SK-N-SH (cell line): ENCODE measurements at regions not wholly inside any gene's neighbourhood (a gene's known extent, or its start where the extent isn't known, plus 50 kb on each side); places are given as distances from the start of the nearest gene placed in this dataset.

ENCODE experiments used
- CTCF ChIA-PET: fragments of 300-600, 350-600 bp; formaldehyde crosslinking; extraction: SDS; loops from one replicate; lab custom pipeline; 2021; lab: Yijun Ruan, JAX
- POLR2A ChIA-PET: fragments of 350-600 bp; sonication (Branson Sonifier 250); formaldehyde crosslinking; extraction: SDS; loops from one replicate; lab custom pipeline; 2020; ENCODE audit warnings: antibody characterized with exemption, inconsistent platforms; lab: Yijun Ruan, JAX
- DNase-seq: peaks from one replicate; pipeline ENCODE4 v3.0.0; 2012
- H2AFZ ChIP-seq: fragments of 200-600 bp; sonication (generic); 2 replicates; pipeline ENCODE4 v1.8.1; 2016; ENCODE audit warnings: antibody characterized with exemption, mild to moderate bottlenecking, low read depth
- H3F3A ChIP-seq: fragments of 200-600 bp; sonication (generic); replicated peaks from 2 replicates; pipeline ENCODE3; 2016; ENCODE audit warnings: antibody characterized with exemption, mild to moderate bottlenecking; ENCODE audit not compliant: insufficient read depth
- H3K27ac ChIP-seq, 2 experiments: fragments of 200-500 bp in 1 of 2; fragments of 200-600 bp in 1 of 2; sonication (Bioruptor generic) in 1 of 2; sonication (generic), shearing (Covaris generic) in 1 of 2; 2 replicates each; pipeline versions ENCODE4 v1.5.1 to v1.6.1; 2014 to 2016; ENCODE audit warnings: low read depth in 2 of 2, inconsistent platforms in 1 of 2, low read length in 1 of 2, mild to moderate bottlenecking in 1 of 2, mixed read lengths in 1 of 2
- H3K27me3 ChIP-seq: fragments of 200-600 bp; sonication (generic), shearing (Covaris generic); 2 replicates; pipeline ENCODE4 v1.6.1; 2016; ENCODE audit warnings: mixed run types; ENCODE audit not compliant: insufficient read depth
- H3K36me3 ChIP-seq, 2 experiments: fragments of 200-500 bp in 1 of 2; fragments of 200-600 bp in 1 of 2; sonication (Bioruptor generic) in 1 of 2; sonication (generic) in 1 of 2; replicated peaks in 1 of 2; 2 replicates each; pipeline versions ENCODE3 to v1.5.1; 2014 to 2016; ENCODE audit warnings: low read length in 1 of 2, mild to moderate bottlenecking in 1 of 2; ENCODE audit not compliant: insufficient read depth in 2 of 2, control insufficient read depth in 1 of 2
- H3K4me1 ChIP-seq, 2 experiments: fragments of 200-500 bp in 1 of 2; fragments of 200-600 bp in 1 of 2; sonication (Bioruptor generic) in 1 of 2; sonication (generic), shearing (Covaris generic) in 1 of 2; 2 replicates each; pipeline versions ENCODE4 v1.5.1 to v1.6.1; 2014 to 2016; ENCODE audit warnings: low read depth in 1 of 2, low read length in 1 of 2, mixed run types in 1 of 2; ENCODE audit not compliant: insufficient read depth in 2 of 2, control insufficient read depth in 1 of 2
- H3K4me2 ChIP-seq: fragments of 200-600 bp; sonication (generic), shearing (Covaris generic); 2 replicates; pipeline ENCODE4 v1.6.1; 2017; ENCODE audit warnings: mixed run types
- H3K4me3 ChIP-seq, 2 experiments: fragments of 200-500 bp in 1 of 2; fragments of 200-600 bp in 1 of 2; sonication (Bioruptor generic) in 1 of 2; sonication (generic), shearing (Covaris generic) in 1 of 2; 2 replicates each; pipeline versions ENCODE4 v1.5.1 to v1.8.1; 2014 to 2016; ENCODE audit warnings: low read depth in 2 of 2, inconsistent platforms in 1 of 2, low read length in 1 of 2, mild to moderate bottlenecking in 1 of 2, mixed read lengths in 1 of 2, moderate library complexity in 1 of 2
- H3K79me2 ChIP-seq: fragments of 200-600 bp; sonication (generic); 2 replicates; pipeline ENCODE4 v1.8.1; 2017; ENCODE audit warnings: mild to moderate bottlenecking; ENCODE audit not compliant: insufficient read depth
- H3K9ac ChIP-seq: fragments of 200-600 bp; sonication (generic); 2 replicates; pipeline ENCODE4 v1.6.1; 2017; ENCODE audit warnings: mixed run types
- H3K9me2 ChIP-seq: fragments of 200-600 bp; sonication (generic); 2 replicates; pipeline ENCODE4 v1.6.1; 2017; ENCODE audit warnings: mixed run types
- H3K9me3 ChIP-seq: fragments of 200-600 bp; sonication (generic); 2 replicates; pipeline ENCODE4 v1.6.1; 2017; ENCODE audit warnings: mixed run types, mild to moderate bottlenecking, moderate library complexity
- H4K20me1 ChIP-seq: fragments of 200-600 bp; sonication (generic); 2 replicates; pipeline ENCODE4 v1.6.1; 2017; ENCODE audit warnings: mild to moderate bottlenecking, mixed run types; ENCODE audit not compliant: insufficient read depth
- FOSL2 ChIP-seq: IDR thresholded peaks from 2 replicates; pipeline ENCODE4 v1.4.0; 2012; ENCODE audit warnings: low read depth, mild to moderate bottlenecking, moderate library complexity, borderline replicate concordance
- GATA2 ChIP-seq: sonication (generic); formaldehyde crosslinking; IDR thresholded peaks from 2 replicates; pipeline ENCODE4 v1.5.0; 2020; ENCODE audit warnings: mild to moderate bottlenecking, missing genetic modification reagents
- JUND ChIP-seq: IDR thresholded peaks from 2 replicates; pipeline ENCODE4 v1.4.0; 2012
- NFIC ChIP-seq: IDR thresholded peaks from 2 replicates; pipeline ENCODE4 v1.4.0; 2012; ENCODE audit warnings: borderline replicate concordance
- RAD21 ChIP-seq: IDR thresholded peaks from 2 replicates; pipeline ENCODE4 v1.6.1; 2012; ENCODE audit warnings: mild to moderate bottlenecking, low read length
- RCOR1 ChIP-seq: fragments of 150-350 bp; IDR thresholded peaks from 2 replicates; pipeline ENCODE4 v1.6.1; 2017; ENCODE audit warnings: antibody characterized with exemption, low read length
- RXRA ChIP-seq: IDR thresholded peaks from 2 replicates; pipeline ENCODE4 v1.4.0; 2012; ENCODE audit warnings: low read depth, mild to moderate bottlenecking, borderline replicate concordance
- SIN3A ChIP-seq: IDR thresholded peaks from 2 replicates; pipeline ENCODE4 v1.6.1; 2012; ENCODE audit warnings: low read depth, mild to moderate bottlenecking, low read length, moderate library complexity, borderline replicate concordance
- TAF1 ChIP-seq: IDR thresholded peaks from 2 replicates; pipeline ENCODE4 v1.6.1; 2012; ENCODE audit warnings: low read depth, mild to moderate bottlenecking, low read length, moderate library complexity, borderline replicate concordance
- TEAD4 ChIP-seq: IDR thresholded peaks from 2 replicates; pipeline ENCODE4 v1.4.0; 2012; ENCODE audit warnings: mild to moderate bottlenecking, borderline replicate concordance; ENCODE audit not compliant: insufficient read depth
- USF1 ChIP-seq: IDR thresholded peaks from 2 replicates; pipeline ENCODE4 v1.4.0; 2012; ENCODE audit warnings: low read depth, borderline replicate concordance
- WGBS: methylation state at CpG from one replicate; pipeline ENCODE4 v1.1.6; 2017; ENCODE audit warnings: low lambda C conversion rate; 5-methylcytosine and 5-hydroxymethylcytosine counted together

GRCh38 chr21:38177919-38178652, 78.7 kb upstream of the KCNJ15 start:
- Histone ChIP-seq H3K4me1 (no peaks in the 10 kb centered on the region; a peak in 1 of 4 replicates), H3K4me3 (no peak overlapping the region), H3F3A (no peaks in the 10 kb centered on the region), H3K79me2 (no peaks in the 10 kb centered on the region), H3K27ac (no peak overlapping the region), H4K20me1 (no peaks in the 10 kb centered on the region), H3K9ac (no peak overlapping the region), H3K9me3 (no peaks in the 10 kb centered on the region), H3K4me2 (no peak overlapping the region), H3K27me3 (no peaks in the 10 kb centered on the region), H2AFZ (no peak overlapping the region), H3K9me2 (no peaks in the 10 kb centered on the region), H3K36me3 (no peaks in the 10 kb centered on the region)
- POLR2A ChIA-PET, result no interaction called here
- CTCF ChIA-PET, result interaction anchor here (1.2 to 3.8 kb wide), 2 partner anchors 14 to 19 kb away, joined by 3 to 14 read pairs; no protein-coding TSS in a partner anchor
- DNase-seq, result no peak
- TF ChIP-seq FOSL2, result no peak
- TF ChIP-seq USF1, result no peak
- no peak for TF ChIP-seq SIN3A
- TF ChIP-seq RXRA, result no peak
- TF ChIP-seq TAF1, result no peak
- no peak for TF ChIP-seq TEAD4
- no peak for TF ChIP-seq NFIC
- 70% methylated on average over 5 of the region's 5 CpGs for WGBS

- Histone ChIP-seq H3K79me2 (no peaks in the 10 kb centered on the region), H3K4me1 (no peaks in the 10 kb centered on the region; a peak in 1 of 4 replicates), H3K9ac (no peak overlapping the region), H3K9me3 (no peaks in the 10 kb centered on the region), H3K9me2 (no peaks in the 10 kb centered on the region), H3K36me3 (no peaks in the 10 kb centered on the region), H3K4me2 (no peak overlapping the region), H3K27me3 (no peaks in the 10 kb centered on the region), H4K20me1 (no peaks in the 10 kb centered on the region), H3K4me3 (no peak overlapping the region), H3F3A (no peaks in the 10 kb centered on the region), H2AFZ (no peak overlapping the region; the same call in 1 of the 2 replicates), H3K27ac (no peak overlapping the region)
- WGBS, result 56% methylated on average over 6 of the region's 6 CpGs
- CTCF ChIA-PET, result interaction anchor here (1.2 to 3.8 kb wide), 4 partner anchors 8 to 176 kb away, joined by 3 to 14 read pairs (median 4); no protein-coding TSS in a partner anchor
- TF ChIP-seq GATA2 (CRISPR knock-in tag) (no peak), JUND (no peak), TEAD4 (no peak), RAD21 (no peak), RCOR1 (no peak)
- POLR2A ChIA-PET, result no interaction called here
- DNase-seq, result no peak
These were observed 77.9 kb upstream of the KCNJ15 start for GRCh38 chr21:38178653-38179470.
